Natural killer cell (primary cell): ENCODE measurements at regions not wholly inside any gene's neighbourhood (a gene's known extent, or its start where the extent isn't known, plus 50 kb on each side); places are given as distances from the start of the nearest gene placed in this dataset.

ENCODE experiments used
- ATAC-seq, 3 donors: fragments of 150-1000 bp in 2 of 3; fragments of 200-7000 bp in 1 of 3; cut with Tn5 transposase; 1 replicate in 1 of 3; 2 replicates in 2 of 3; pipeline ENCODE4 v1.10.0; 2021; ENCODE audit warnings: mild to moderate bottlenecking in 2 of 3, moderate library complexity in 2 of 3
- DNase-seq, 2 donors: peaks; one replicate each; pipeline versions ENCODE4 v3.0.0 to v3.0.0-alpha.2; 2013 to 2021; ENCODE audit warnings: mixed read lengths in 1 of 2
- H3K27ac ChIP-seq: one replicate; pipeline ENCODE4 v1.5.1; 2013; ENCODE audit warnings: mild to moderate bottlenecking, low read length
- H3K27me3 ChIP-seq: one replicate; pipeline ENCODE4 v1.6.1; 2013; ENCODE audit warnings: low read length; ENCODE audit not compliant: control insufficient read depth, insufficient read depth
- H3K36me3 ChIP-seq: one replicate; pipeline ENCODE4 v1.6.1; 2013; ENCODE audit warnings: low read length; ENCODE audit not compliant: control insufficient read depth, insufficient read depth
- H3K4me1 ChIP-seq: one replicate; pipeline ENCODE4 v1.6.1; 2013; ENCODE audit warnings: low read length; ENCODE audit not compliant: control insufficient read depth, insufficient read depth
- H3K4me3 ChIP-seq: one replicate; pipeline ENCODE4 v1.5.1; 2013; ENCODE audit warnings: low read length
- H3K9me3 ChIP-seq: one replicate; pipeline ENCODE4 v1.6.1; 2013; ENCODE audit warnings: low read length; ENCODE audit not compliant: control insufficient read depth, insufficient read depth
- H3K27ac Mint-ChIP-seq, 2 donors: one replicate each; pipeline ENCODE4 v1.8.0; 2022; ENCODE audit warnings: mild to moderate bottlenecking in 2 of 2, mixed read lengths in 2 of 2, moderate library complexity in 1 of 2
- H3K27me3 Mint-ChIP-seq, 2 donors: one replicate each; pipeline ENCODE4 v1.8.0; 2022; ENCODE audit warnings: low read depth in 2 of 2, mixed read lengths in 2 of 2
- H3K36me3 Mint-ChIP-seq: one replicate; pipeline ENCODE4 v1.8.0; 2022; ENCODE audit warnings: mixed read lengths
- H3K4me1 Mint-ChIP-seq, 2 donors: one replicate each; pipeline ENCODE4 v1.8.0; 2022; ENCODE audit warnings: mixed read lengths in 2 of 2
- H3K4me3 Mint-ChIP-seq: one replicate; pipeline ENCODE4 v1.8.0; 2022; ENCODE audit warnings: mild to moderate bottlenecking, moderate library complexity, mixed read lengths
- H3K9me3 Mint-ChIP-seq, 2 donors: one replicate each; pipeline ENCODE4 v1.8.0; 2022; ENCODE audit warnings: mixed read lengths in 2 of 2
- CTCF ChIP-seq: fragments of 200-600 bp; IDR thresholded peaks from one replicate; pipeline ENCODE4 v1.8.0; 2022; ENCODE audit warnings: antibody characterized with exemption
- WGBS: methylation state at CpG from one replicate; pipeline ENCODE4 v1.1.7; 2013; ENCODE audit warnings: missing lambda C conversion rate; ENCODE audit not compliant: insufficient coverage; 5-methylcytosine and 5-hydroxymethylcytosine counted together
- intact Hi-C: fragments of 100-400 bp; cut with micrococcal nuclease; formaldehyde crosslinking; loops from one replicate; pipeline ENCODE4 v1.14.2; 2022

GRCh38 chr4:37023996-37024395 is 220.5 kb upstream of the NWD2 start:
- DNase-seq = no peak
- no peak overlapping the region for H3K4me3 ChIP-seq
- ATAC-seq = no peak
- Mint-ChIP-seq H3K27ac (no peak overlapping the region), H3K4me3 (no peak overlapping the region), H3K9me3 (peaks cover 15% of the 10 kb centered on the region in 2 donors), H3K4me1 (no peaks in the 10 kb centered on the region), H3K36me3 (no peaks in the 10 kb centered on the region), H3K27me3 (no peaks in the 10 kb centered on the region)
- peaks cover 6% of the 10 kb centered on the region for H3K9me3 ChIP-seq
- intact Hi-C loops = no loop called here
- H3K36me3 ChIP-seq = no peaks in the 10 kb centered on the region
- H3K27me3 ChIP-seq = no peaks in the 10 kb centered on the region
- TF ChIP-seq CTCF = no peak
- no peaks in the 10 kb centered on the region for H3K4me1 ChIP-seq
- no peak overlapping the region for H3K27ac ChIP-seq

GRCh38 chr4:37040816-37041215 is 203.7 kb upstream of the NWD2 start:
- Histone ChIP-seq H3K4me3 (no peak overlapping the region), H3K4me1 (no peaks in the 10 kb centered on the region), H3K9me3 (no peaks in the 10 kb centered on the region), H3K27me3 (no peaks in the 10 kb centered on the region), H3K27ac (no peak overlapping the region), H3K36me3 (no peaks in the 10 kb centered on the region)
- Mint-ChIP-seq H3K4me3 (no peak overlapping the region), H3K27me3 (no peaks in the 10 kb centered on the region), H3K36me3 (no peaks in the 10 kb centered on the region), H3K9me3 (peaks cover 9 to 10% of the 10 kb centered on the region in 2 donors), H3K27ac (no peak overlapping the region), H3K4me1 (no peaks in the 10 kb centered on the region)
- WGBS = 90% methylated on average over 3 of the region's 3 CpGs
- intact Hi-C loops = no loop called here
- no peak for TF ChIP-seq CTCF
- ATAC-seq (no peak), DNase-seq (no peak)

GRCh38 chr4:37043342-37043741 is 201.2 kb upstream of the NWD2 start:
- Histone ChIP-seq H3K9me3 (no peaks in the 10 kb centered on the region), H3K27ac (no peak overlapping the region), H3K4me1 (no peaks in the 10 kb centered on the region), H3K4me3 (no peak overlapping the region), H3K36me3 (no peaks in the 10 kb centered on the region), H3K27me3 (no peaks in the 10 kb centered on the region)
- Mint-ChIP-seq H3K27me3 (no peaks in the 10 kb centered on the region), H3K4me1 (no peaks in the 10 kb centered on the region), H3K9me3 (peaks cover 12 to 16% of the 10 kb centered on the region in 2 donors), H3K27ac (no peak overlapping the region), H3K4me3 (no peak overlapping the region), H3K36me3 (no peaks in the 10 kb centered on the region)
- 89% methylated on average over 2 of the region's 2 CpGs for WGBS
- intact Hi-C loops = no loop called here
- ATAC-seq (no peak), DNase-seq (no peak)
- no peak for TF ChIP-seq CTCF

GRCh38 chr4:37051111-37051510 is 193.4 kb upstream of the NWD2 start:
- intact Hi-C loops = no loop called here
- Histone ChIP-seq H3K27me3 (no peaks in the 10 kb centered on the region), H3K4me3 (no peak overlapping the region), H3K9me3 (no peaks in the 10 kb centered on the region), H3K36me3 (no peaks in the 10 kb centered on the region), H3K4me1 (no peaks in the 10 kb centered on the region), H3K27ac (no peak overlapping the region)
- ATAC-seq = no peak
- Mint-ChIP-seq H3K9me3 (peaks cover 14 to 17% of the 10 kb centered on the region in 2 donors), H3K27ac (no peak overlapping the region), H3K4me3 (no peak overlapping the region), H3K4me1 (no peaks in the 10 kb centered on the region), H3K36me3 (no peaks in the 10 kb centered on the region), H3K27me3 (no peaks in the 10 kb centered on the region)
- DNase-seq = no peak
- WGBS = no CpG with 5 or more reads among the region's 1 CpG
- TF ChIP-seq CTCF = no peak
